GM19238 (cell line): ENCODE measurements at regions not wholly inside any gene's neighbourhood (a gene's known extent, or its start where the extent isn't known, plus 50 kb on each side); places are given as distances from the start of the nearest gene placed in this dataset.
"Not testable (repeated sequence)": the region's sequence is repeated elsewhere in the genome, so short reads cannot be mapped to it uniquely, and the experiment has no call there.

Experiments used
- DNase-seq: peaks from one replicate; pipeline ENCODE4 v3.0.0; 2011; ENCODE audit warnings: low spot score; ENCODE audit not compliant: insufficient read length

GRCh38 chr3:159039286-159039685 is 237.4 kb downstream of the MFSD1 start:
- DNase-seq, result no peak

DNA sequence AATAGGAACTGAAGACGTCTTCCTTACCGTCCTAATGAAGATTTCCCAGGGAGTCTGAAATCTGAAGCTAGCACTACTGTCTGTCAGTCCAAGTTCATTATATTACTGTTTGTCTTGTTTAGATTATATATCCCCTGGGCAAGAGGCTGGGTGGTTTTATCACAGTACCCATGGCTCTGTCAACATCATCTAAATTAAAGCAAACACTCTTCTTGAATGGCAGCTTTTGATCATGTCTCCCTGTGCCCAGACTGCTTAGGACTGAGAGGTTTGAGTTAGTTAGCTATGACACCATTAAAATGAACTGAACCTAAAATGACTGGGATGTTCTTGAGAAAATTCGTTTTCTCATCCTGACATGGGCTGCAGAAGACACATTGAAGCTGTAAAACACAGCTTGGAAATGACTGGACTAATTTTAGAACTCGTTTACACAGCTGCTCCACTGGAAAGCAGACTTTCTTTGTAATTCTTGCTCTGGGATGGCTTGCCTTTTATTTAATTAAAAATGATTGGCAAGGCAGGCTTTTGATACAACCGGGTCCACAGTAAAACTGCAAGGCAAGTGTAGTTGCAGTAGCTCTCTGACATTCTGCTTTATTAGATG is 243.5 kb downstream of the MFSD1 start:
- no peak for DNase-seq

GRCh38 chr3:159047361-159047760 is 245.5 kb downstream of the MFSD1 start:
- DNase-seq, result no peak

GRCh38 chr3:159052494-159052893 is 250.6 kb downstream of the MFSD1 start:
- DNase-seq, result not testable (repeated sequence)

DNA sequence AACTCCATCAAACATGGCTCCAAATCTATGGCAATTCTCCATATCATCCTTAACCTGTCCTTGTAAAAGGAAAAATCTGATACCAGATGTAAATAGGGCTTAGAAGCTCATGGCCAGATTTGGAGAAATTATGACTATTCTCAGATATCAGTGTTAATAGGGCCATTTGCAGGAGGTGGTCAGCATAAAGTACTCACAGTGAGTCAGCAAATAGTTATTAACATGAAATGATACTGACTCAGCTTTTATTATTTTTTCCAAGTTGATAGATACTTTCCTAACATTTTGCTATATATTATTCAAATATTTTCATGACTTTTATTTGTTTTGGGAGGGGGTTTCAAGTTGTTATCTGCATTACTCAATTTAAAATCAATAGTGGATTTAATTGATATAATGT is 255.8 kb downstream of the MFSD1 start:
- DNase-seq, result no peak

GRCh38 chr3:159058859-159059258 is 257.0 kb downstream of the MFSD1 start:
- no peak for DNase-seq

DNA sequence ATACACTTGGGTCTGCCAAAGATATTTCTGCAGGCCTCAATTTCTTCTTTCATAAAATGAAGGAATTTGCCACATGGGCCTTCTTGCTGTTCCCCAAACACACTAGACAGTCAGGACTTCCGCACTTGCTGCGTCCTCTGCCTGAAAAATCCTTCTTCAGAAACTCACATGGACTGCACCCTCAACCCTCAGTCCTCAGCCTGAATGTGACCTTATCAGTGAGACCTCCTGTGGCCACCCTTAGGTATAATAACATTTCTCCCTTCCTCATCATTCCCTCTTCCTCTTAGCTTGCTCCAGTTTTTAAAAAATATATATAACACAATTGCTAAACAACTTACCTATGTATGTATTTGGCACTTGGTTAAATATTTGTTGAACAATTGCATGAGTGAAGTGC is 257.5 kb downstream of the MFSD1 start:
- no peak for DNase-seq

- DNase-seq, result no peak
Observed at GRCh38 chr3:159062734-159063410, 261.0 kb downstream of the MFSD1 start.

DNA sequence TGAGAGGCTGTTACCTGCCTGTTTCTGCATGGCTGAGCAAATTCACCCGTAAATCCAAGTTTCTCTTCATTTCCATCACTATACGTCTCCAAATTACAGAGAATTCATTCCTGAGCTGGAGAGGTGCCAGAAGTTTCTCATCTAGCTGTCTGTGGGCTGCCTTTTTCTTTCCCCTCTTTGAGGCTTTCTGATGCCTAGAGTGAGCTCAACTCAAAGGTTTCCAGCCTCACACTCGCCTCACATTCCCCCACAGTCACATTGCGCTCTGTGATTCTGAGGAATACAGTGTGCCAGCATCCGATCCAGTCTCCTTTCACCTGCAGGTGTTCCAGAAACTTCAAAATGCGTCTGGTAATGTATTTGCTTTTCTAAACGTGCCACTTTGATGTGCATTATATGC is 267.2 kb downstream of the MFSD1 start, which contains the start of gene IQCJ:
TSS of gene IQCJ (plus strand) at position 229 of the 400 bp plus-strand sequence.
- no peak for DNase-seq

GRCh38 chr3:159069866-159070425 is 268.1 kb downstream of the MFSD1 start:
- DNase-seq, result no peak

GRCh38 chr3:159074756-159075701 is 273.2 kb downstream of the MFSD1 start:
- DNase-seq, result no peak

DNA sequence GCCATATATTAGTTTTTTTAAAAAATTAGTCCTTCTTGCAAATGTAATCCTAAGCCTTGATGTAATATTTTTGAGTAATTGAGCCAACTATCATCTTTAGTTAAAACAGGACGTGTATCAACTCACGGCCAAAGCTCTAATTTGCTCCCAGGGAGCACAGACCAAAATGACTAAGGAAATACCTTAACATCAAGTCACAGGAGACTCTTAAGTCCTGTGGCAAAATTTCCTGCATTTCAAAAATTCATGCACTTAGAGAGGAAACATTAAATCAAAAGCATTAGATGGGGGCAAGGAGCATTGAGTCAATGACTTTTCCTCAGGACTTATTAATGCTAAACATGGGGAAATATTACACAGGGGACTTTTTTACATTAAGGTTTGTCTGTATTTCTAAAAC is 276.0 kb downstream of the MFSD1 start:
- no peak for DNase-seq

- no peak for DNase-seq
Observed at GRCh38 chr3:159080256-159080655, 278.4 kb downstream of the MFSD1 start.

DNA sequence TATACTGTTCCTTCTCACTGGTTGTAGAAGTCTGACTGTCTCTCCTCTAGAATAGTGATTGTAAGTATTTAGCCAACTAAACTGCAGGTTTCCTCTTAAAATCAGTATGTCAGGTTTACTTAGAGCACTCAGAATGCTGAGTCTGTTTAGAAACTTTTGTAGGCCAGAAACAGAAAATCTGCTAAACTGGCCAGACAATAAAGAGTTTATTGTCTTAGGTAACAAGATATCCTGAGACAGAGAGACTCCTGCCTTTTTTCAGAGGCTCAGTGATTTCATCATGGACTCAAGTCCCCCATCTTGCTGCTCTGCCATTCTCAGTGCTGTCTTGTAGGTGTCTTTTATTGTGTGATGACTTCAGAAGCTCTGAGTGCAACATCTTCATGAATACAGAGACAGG is 279.0 kb downstream of the MFSD1 start:
- DNase-seq, result no peak

- DNase-seq, result no peak
Observed at GRCh38 chr3:159082519-159082918, 280.7 kb downstream of the MFSD1 start.

- no peak for DNase-seq
Observed at GRCh38 chr3:159091936-159092335, 290.1 kb downstream of the MFSD1 start.

DNA sequence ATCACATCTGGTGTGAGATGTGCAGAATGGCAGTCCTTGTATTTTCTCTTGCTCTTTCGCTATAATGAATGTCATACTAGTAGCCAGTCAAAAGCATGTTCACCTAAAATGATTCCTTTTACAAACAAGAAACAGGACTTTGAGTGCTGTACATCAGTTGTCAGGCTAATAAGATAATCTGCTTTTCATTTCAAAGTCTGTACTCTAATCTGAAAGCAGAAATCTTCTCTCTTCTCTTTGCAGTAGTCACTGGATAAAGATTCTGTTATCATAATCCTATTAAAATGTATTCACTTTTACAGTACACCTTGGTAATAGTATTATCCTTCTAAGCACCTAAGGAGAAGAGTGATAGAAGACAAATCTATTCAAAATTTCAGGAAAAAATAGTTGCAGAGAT is 300.1 kb downstream of the MFSD1 start:
- no peak for DNase-seq

DNA sequence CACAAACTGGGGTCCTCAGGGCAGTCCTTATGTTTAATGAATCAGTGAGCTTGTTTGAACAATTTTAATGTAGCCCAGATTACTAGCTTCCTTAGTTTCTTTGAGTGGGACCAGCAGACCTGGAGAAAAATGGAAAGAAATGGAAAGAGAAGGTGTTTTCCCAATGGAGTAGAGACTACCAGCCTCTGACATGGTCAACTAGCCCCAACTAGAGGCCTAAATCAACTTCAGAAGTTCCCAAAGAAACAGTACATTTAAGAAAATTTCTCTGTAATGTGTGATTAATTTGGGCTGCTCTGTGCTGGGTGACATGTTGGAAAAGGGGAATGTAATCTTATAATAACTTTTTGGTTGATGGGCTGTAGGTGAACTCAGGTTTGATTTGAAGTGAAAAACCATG is 310.9 kb downstream of the MFSD1 start:
- no peak for DNase-seq

DNA sequence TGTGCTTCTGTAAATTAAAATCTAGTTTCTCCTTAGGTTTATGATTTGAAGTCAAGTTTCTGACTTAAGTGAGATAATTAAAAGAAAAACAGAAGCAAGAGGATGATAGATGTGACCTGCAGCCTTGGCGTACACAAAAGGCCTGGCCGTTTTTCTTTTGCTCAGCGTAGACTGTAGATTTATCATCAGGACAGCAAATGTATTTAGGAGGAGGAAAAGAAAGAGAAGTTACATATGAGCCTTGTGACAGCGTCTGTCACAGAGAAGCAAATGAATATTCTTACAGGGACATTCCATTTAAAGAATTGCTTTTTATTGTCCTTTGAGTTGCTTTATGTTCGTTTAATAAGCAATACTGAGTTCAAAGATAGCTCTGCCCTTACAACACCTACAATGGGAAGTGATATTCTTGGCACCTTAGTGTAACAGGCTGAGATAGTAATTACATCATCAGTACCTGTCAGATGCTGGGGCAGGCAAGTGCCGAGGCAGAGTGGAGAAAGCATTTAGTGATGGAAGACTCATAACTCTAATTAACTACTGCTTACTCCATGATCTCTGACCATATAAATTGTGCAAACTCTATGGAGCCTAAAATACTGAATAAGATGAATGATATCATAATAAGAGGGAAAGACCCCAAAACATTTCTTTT is 311.5 kb downstream of the MFSD1 start:
- DNase-seq, result no peak

- no peak for DNase-seq
Observed at GRCh38 chr3:159114582-159114981, 312.7 kb downstream of the MFSD1 start.

DNA sequence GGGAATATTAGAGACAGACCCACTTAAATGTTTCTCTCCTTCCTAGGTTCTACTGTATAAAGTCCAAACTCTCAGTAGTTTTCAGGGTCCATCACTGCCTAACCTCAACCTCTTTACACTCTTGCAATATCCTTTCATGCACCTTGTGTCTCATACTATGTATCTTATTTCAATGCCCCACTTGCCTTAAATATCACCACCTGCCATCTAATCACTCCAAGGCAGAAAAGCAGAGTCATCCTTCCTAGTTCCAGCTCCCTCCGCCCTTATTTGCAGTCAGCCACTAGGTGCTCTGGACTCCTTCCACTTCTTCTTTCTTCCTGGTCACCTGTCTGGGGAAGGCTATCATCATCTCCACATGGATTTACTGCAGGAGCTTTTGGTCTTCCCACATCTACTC is 322.0 kb downstream of the MFSD1 start:
- no peak for DNase-seq
